GOT3 (cell line): ENCODE measurements at regions not wholly inside any gene's neighbourhood (a gene's known extent, or its start where the extent isn't known, plus 50 kb on each side); places are given as distances from the start of the nearest gene placed in this dataset.

ENCODE experiments used
- DNase-seq: peaks from one replicate; lab custom pipeline; 2025; ENCODE audit warnings: mixed read lengths; lab: John Stamatoyannopoulos, UW

- DNase-seq, result no peak
Observed at GRCh38 chr2:74760875-74761630, 72.9 kb upstream of the HK2 start.

DNA sequence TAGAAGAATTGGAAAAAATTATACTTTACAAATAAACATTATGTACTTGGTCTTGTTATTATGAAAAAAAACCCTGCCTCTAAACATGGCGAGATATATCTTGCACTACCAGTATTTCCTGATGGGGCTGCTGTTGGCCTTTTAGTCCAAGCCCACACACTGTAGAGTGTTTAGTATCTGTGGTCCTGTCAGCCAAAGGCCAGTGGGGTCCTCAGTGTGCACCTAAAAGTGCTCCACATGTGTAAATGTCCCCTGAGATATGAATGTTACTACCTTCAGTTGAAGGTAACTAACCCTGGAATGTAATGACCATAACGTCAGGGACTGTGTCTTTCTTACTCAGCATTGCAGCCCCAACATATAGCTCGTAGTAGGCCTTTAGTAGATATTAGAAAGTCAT lies 71.1 kb upstream of the HK2 start:
- DNase-seq, result no peak

DNA sequence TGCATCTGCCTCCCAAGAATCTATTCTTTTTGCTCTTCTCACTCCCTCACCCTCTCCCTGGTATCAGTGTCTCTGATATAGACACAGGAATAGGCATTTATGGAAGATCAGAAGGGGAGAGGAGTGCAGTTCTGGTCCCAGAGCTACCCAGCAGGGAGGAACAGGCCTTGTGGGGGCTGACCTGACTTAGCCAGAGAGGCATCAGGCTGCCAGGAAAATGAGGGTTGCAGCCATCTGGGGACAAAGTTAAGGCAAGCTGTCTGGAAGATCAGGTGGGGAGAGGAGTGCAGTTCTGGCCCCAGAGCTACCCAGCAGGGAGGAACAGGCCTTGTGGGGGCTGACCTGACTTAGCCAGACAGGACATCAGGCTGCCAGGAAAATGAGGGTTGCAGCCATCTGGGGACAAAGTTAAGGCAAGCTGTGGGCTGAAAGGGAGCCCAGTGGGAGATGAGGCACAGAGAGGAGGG lies 69.9 kb upstream of the HK2 start:
- no peak for DNase-seq

DNA sequence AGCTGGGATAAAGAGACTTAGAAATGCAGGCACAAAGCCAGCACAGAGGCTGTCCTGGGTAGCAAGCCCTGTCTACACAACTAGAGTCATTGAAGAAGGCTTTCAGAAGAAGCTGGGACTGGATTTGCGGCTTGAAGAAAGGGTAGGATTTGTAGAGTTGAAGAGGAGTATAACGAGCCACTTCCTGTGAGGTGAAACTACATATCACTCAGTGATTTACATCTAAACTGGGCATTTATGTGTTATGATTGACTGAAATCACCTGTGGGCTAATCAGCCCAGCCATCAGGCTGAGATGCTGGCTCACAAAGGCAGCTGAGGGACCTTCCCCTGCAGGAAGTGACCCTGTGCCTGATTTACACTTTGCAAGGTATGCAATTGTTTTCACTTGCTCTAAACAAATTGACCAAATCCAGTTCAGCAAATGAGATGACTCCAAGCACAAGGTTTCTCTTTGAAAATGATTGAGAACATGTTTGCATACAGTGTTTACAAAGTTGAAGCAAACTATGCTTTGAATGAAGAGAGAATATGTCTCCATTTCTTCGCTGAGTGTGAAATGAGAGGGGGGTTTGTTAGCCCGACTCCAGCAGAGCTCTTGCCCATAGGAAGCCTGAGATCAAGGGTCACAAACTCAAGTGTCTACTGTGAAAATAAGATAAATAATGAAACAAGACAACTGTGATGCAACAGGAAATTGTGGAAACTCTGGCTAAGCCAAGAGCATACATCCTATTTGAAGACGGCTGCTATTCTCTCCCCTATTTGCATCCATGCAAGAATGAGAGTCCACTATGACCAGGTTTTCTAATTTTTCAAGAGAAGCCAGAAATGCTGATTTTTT lies 69.3 kb upstream of the HK2 start:
- no peak for DNase-seq

DNA sequence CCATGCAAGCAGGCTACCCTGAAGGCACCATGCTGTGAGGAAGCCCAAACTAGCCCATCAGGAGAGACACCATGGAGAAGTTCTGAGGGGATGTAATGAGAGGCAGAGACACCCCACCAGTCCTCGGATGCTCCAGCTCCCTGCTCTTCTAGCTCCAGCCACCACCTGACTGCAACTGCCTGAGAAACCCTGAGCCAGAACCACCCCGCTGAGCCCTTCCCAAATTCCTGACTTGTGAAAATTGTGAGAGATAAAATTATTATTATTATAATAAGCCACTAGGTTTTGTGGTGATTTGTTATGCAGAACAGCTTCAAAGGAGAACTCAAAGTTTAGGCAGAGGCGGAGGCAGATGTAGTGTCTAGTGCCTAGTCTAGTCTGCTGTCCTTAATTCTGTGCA lies 67.1 kb upstream of the HK2 start:
- no peak for DNase-seq

DNA sequence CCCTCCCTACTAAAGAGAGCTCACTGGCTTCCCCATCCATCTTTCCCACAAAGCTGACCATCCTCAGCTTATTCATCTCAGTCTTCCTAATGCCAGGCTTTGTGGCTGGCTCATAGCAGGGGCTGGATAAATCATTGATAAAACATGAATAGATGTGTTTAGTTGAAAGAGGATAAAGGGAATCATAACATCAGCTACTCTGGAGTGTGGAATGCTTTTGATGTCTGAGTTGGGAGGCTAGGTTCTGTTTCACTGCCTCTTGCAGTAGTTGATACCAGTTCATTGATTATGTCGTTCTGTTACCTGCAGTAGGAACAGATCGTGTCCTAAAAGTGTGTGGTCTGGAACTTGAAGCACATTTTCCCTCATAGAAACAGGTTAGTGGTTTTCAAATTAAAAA lies 66.3 kb upstream of the HK2 start:
- no peak for DNase-seq

GRCh38 chr2:74768401-74768914 lies 65.5 kb upstream of the HK2 start:
- no peak for DNase-seq

- no peak for DNase-seq
Observed at GRCh38 chr2:74772046-74772445, 61.9 kb upstream of the HK2 start.

DNA sequence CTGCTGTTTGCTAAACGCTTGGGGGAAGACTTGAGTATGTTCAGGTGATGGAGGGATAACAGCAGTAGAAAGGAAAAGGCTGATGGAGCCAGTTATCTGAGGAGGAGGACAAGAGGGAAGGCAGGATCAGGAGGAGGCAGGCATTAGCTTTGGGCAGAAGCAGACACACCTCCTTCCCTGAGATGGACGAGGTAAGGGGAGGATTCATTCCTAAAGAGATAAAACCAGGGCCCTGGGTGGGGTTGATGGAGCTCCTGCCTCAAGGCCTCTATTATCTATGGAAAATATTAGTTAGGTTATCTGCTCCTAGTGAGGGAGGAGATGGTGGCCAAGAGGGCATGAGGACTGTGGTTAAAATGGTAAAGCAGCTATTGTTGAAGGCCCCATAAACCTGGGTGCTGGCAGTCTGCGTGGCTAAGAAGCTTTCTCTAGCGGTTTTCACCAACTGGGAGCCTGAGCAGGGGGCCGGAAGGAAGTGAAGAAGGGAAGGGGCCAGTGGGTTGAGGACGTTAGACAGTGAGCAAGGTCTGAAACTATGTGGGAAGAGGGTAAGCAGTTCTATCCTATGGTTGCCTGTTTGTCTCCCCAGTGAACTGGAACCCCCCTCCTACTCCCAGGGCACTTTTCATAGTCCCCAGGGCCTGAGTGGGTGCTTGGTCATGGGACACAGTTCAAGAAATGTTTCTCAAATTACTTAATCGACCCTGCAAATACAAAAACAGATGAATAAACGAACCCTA lies 56.6 kb upstream of the HK2 start:
- DNase-seq, result no peak

DNA sequence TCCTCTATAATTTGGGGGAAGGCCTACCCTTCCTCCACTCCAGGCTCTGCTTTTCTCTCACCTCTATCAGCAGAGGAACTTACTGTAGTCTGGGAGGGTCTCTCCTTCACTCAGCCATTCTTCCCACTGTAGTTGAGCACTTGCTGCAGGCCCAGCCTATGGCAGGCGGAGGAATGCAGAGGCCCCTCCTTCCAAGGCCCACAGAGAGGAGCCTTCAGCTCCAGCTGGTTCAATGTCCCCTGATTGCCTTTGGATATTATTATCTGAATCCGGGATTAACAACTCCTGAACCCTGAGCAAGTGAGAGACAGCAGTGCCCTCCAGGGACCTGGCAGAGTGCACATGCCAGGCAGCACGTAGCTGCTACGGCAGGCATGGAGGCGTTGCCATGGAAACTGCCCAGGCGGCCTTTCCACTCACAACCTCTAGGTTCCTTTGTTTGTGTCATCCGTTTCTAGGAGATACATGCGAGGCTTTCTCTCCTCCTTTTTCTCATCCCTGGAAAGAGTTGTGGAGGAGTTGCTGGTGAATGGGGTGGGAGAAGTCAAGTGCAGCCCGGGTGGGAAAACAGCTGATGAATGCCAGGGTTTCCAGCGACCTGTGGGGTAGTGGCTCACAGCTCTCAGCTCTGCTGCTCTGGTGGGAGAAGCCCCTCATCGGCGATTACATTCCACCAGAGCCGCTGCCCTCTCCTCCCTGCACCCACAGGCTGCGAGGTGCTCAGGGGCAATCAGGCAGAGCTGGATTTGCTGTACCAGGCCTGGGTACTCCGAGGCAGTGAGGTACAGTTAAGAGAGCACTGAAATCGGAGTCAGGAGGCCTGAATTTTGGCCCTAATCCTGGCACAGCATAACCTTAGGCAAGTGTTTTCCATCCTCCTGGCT lies 55.3 kb upstream of the HK2 start:
- DNase-seq, result no peak

GRCh38 chr2:74779265-74779558 lies 54.7 kb upstream of the HK2 start:
- DNase-seq, result no peak

GRCh38 chr2:74779587-74780135 lies 54.3 kb upstream of the HK2 start:
- DNase-seq, result no peak
